DND-41 (cell line): ENCODE measurements at regions not wholly inside any gene's neighbourhood (a gene's known extent, or its start where the extent isn't known, plus 50 kb on each side); places are given as distances from the start of the nearest gene placed in this dataset.

Source experiments
- CTCF ChIP-seq: IDR thresholded peaks from 2 replicates; pipeline ENCODE4 v1.5.1; 2012; ENCODE audit warnings: borderline replicate concordance, low read length, moderate library complexity, mild to moderate bottlenecking; ENCODE audit not compliant: poor library complexity, severe bottlenecking; ENCODE audit errors: extremely low read depth
- EZH2 ChIP-seq: IDR thresholded peaks from 3 replicates; pipeline ENCODE4 v1.6.1; 2012; ENCODE audit warnings: borderline replicate concordance, low read depth, mild to moderate bottlenecking, moderate library complexity, low read length, inconsistent platforms; ENCODE audit not compliant: severe bottlenecking

GRCh38 chr1:182207300-182207699 lies 145.8 kb upstream of the ZNF648 start:
- TF ChIP-seq CTCF, result no peak
- TF ChIP-seq EZH2, result no peak
